Nucleus accumbens (tissue), 56 donors: ENCODE measurements at regions not wholly inside any gene's neighbourhood (a gene's known extent, or its start where the extent isn't known, plus 50 kb on each side); places are given as distances from the start of the nearest gene placed in this dataset.
A peak's percentile ranks its signal among the peaks of the same experiment; 100 is the strongest.

Experiments
- DNase-seq, 56 donors: peaks; one replicate each; lab custom pipeline; 2025; lab: John Stamatoyannopoulos, UW

GRCh38 chr1:60171801-60172200 lies 98.2 kb upstream of the C1orf87 start:
- no peak for DNase-seq

DNA sequence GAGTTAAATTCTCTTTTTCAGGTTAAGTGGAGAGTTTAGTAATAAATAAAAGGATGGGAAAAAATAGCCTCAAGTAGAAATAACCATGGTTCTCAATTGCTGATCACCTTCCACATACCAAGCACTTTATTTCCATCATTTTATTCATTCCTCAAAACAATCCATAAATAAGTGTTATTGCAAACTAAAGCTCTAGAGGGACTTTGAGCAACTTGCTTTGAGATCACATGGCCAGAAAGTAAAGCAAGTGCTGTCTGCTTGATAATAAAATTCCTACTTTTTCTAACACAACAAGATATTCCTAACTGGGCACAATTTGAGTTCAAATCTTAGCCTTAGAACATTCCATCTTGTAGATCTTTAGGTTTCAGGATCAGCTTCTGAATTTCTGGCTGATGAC lies 97.1 kb upstream of the C1orf87 start:
- DNase-seq: no peak

DNA sequence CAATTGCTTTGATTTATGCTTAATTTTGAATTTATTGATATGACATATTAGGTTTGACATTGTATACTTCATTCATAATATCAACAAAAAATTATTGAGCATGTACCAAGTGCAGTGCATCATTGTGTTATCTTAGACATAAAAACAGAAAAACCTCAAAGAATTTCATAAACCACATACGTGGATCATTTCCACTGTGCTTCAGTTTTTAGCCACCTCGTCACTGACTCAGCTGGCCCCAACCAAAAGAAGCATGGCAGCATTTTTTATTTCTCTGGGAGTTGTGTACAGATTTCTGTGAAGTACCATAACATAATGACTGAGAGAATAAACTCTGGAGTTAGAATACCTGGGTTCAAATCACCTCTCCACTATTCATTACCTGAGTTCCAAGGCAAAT lies 95.6 kb upstream of the C1orf87 start:
- no peak for DNase-seq

DNA sequence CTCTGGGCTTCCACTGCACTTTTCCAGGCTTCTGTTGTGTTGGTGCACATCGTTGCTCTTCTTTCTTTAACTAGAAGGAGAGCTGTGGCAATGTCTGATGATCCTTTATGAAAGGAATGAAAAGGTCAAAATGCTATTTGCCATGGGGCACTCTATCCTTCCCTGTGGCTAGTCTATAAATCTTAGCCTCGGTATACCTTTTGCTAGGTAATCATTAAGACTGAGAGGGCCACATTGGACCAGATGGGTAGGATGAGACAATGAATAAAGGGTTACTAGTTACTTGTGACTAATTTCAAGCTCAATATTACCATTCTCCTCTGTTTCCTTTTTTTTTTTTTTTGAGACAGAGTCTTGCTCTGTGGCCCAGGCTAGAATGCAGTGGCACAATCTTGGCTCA lies 89.4 kb upstream of the C1orf87 start:
- DNase-seq: no peak

GRCh38 chr1:60160141-60160540 lies 86.6 kb upstream of the C1orf87 start:
- DNase-seq: no peak

GRCh38 chr1:60156371-60156770 lies 82.8 kb upstream of the C1orf87 start:
- DNase-seq: no peak

- no peak for DNase-seq
Observed at GRCh38 chr1:60153961-60154360, 80.4 kb upstream of the C1orf87 start.

GRCh38 chr1:60152891-60153290 lies 79.3 kb upstream of the C1orf87 start:
- no peak for DNase-seq

- DNase-seq: no peak
Observed at GRCh38 chr1:60151311-60151710, 77.7 kb upstream of the C1orf87 start.

- peak in 4 of 56 donors; percentile 0 to 10 (median 4) for DNase-seq
Observed at GRCh38 chr1:60149251-60149650, 75.7 kb upstream of the C1orf87 start.

GRCh38 chr1:60146884-60147283 lies 73.3 kb upstream of the C1orf87 start:
- no peak for DNase-seq

GRCh38 chr1:60145771-60146170 lies 72.2 kb upstream of the C1orf87 start:
- DNase-seq: no peak

- no peak for DNase-seq
Observed at GRCh38 chr1:60141743-60142142, 68.2 kb upstream of the C1orf87 start.

DNA sequence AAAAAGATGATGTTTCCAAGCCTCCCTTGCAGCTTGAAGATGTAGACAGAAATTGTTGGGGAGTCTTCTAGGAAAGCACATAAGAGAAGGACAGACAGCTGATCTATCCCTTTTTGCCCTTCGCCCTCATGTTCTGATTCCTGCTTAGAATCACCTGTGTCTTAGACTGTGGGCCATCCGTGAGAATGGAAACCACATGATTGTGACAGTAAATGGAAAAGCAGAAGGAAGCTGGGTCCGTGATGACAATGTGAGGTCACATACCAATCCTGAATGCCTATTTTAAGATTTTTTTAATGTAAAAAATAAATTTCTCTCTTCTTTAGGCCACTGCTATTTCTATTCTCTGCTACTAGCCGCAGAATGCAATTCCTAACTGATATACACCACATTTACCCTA lies 67.7 kb upstream of the C1orf87 start:
- DNase-seq: no peak

GRCh38 chr1:60137406-60137805 lies 63.8 kb upstream of the C1orf87 start:
- no peak for DNase-seq

GRCh38 chr1:60136395-60136794 lies 62.8 kb upstream of the C1orf87 start:
- no peak for DNase-seq

GRCh38 chr1:60134716-60135115 lies 61.1 kb upstream of the C1orf87 start:
- DNase-seq: no peak

DNA sequence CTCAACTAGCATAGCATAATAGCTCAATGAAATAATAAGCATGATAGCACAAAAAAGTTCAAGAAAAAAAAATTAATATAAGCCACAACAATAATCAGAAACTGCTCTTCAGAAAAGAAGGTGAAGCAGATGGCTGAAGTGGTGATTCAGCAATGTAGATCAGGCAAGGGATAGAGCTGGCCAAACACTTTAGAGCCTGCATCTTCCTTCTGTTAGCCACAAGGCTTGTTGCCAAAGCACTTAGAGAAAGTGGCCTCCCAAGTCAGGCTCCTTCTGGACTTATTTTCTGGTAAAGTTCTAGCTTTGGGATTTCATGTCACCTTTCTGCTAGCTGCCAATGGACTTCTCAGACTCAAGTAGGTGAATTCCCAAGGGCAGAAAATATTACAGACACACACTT lies 60.3 kb upstream of the C1orf87 start:
- DNase-seq: no peak

DNA sequence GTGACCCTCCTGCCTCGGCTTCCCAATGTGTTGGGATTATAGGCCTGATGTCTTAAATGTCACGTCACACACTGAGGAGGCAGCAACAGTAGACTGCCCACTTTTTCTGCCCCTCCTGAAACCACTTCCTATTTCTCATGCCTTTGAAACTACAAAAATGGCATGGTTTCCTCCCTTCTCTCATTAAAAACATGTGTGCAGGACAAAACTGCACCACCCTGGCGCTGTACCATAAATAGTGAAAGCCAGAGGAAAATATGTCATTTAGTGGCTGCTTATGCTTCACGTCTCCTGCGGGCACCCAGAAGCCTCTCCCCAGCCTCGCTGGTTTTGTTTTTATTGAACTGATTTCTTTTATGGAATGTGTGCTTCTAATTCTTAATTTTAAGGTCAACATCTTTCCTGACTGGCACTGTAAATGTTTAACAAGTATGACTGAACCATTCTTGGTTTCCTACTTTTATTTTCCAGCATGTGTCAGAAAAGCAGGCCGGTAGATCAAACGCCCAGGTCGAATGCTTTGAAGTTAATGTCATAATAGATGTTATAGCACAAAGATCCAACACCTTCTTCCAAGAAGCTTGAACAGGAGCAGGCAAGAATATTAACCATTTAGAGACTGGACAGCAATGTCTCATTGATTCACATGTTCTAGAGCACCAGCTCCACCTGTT lies 59.6 kb upstream of the C1orf87 start:
- DNase-seq: no peak

DNA sequence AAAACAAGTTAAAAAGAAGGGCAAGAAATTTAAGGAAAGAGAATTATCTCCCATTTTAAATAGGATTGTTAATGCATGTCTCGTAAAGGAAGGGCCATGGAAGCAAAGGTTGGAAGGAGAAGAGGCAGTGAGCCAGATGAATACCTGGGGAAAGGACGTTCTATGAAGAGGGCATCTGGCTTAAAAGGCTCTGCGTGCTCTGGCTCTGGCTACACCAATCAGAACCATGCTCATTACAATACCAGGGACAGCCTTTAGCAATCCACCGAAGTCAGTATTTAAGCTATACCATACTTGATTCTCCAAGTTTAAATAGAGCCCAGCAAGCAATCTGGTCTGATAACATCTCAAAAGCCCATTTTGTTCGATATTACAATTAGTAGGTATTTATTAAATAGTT lies 58.5 kb upstream of the C1orf87 start:
- no peak for DNase-seq

DNA sequence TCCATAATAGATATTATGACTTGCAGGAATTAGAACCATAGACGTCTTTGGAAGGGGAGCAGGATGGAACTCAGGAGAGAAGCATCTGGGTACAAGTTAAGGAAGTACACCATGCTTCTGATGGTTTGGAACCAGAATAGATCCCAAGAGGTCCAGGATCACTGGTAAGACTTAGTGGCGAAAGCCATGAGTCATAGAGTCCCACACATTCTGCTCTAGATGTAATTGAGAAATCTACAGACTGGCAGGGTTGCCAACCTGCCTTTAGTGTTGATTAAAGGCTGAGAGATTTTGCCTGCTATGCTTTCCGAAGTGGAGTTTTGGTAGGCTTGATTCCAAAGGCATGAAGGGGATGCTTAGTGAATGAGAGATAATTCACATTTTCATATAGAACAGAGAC lies 57.1 kb upstream of the C1orf87 start:
- no peak for DNase-seq

- no peak for DNase-seq
Observed at GRCh38 chr1:60129911-60130310, 56.3 kb upstream of the C1orf87 start.

DNA sequence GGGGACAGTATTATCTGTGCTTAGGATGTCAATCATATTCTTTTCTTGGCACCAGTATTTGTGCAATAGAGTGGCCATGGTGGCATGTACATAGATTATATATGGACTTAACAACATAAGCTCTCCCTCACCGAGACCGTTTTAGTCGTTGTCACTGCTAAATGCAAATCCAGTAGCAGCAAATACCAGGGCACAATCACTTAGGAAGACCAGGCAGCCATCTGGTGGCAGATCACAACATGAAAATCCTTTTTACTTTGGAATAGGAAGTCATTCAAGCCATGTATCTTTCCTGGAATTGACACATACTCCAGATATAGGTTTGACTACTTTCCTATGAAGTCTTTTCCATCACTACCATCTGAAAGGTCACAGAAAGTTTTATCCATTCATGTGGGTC lies 53.2 kb upstream of the C1orf87 start:
- DNase-seq: no peak
